Endothelial cell of umbilical vein (primary cell): ENCODE measurements at regions not wholly inside any gene's neighbourhood (a gene's known extent, or its start where the extent isn't known, plus 50 kb on each side); places are given as distances from the start of the nearest gene placed in this dataset.

Source experiments
- EZH2 ChIP-seq: IDR thresholded peaks from 2 replicates; pipeline ENCODE4 v1.6.1; 2012; ENCODE audit warnings: borderline replicate concordance, low read depth, mild to moderate bottlenecking, moderate library complexity, low read length, inconsistent platforms; ENCODE audit not compliant: severe bottlenecking
- FOS ChIP-seq: IDR thresholded peaks from 2 replicates; pipeline ENCODE4 v1.6.1; 2011; ENCODE audit warnings: mild to moderate bottlenecking, low read length, moderate library complexity, borderline replicate concordance; ENCODE audit not compliant: insufficient read depth
- GATA2 ChIP-seq: IDR thresholded peaks from 2 replicates; pipeline ENCODE4 v1.7.0; 2011; ENCODE audit warnings: low read depth, mild to moderate bottlenecking, moderate library complexity, mixed read lengths, low read length; ENCODE audit not compliant: insufficient read length, insufficient read depth
- JUN ChIP-seq: IDR thresholded peaks from 2 replicates; pipeline ENCODE4 v1.6.1; 2011; ENCODE audit warnings: borderline replicate concordance, low read depth; ENCODE audit not compliant: insufficient read length, insufficient read depth
- MYC ChIP-seq: IDR thresholded peaks from one replicate; pipeline ENCODE4 v1.6.1; 2011; ENCODE audit warnings: mild to moderate bottlenecking, low read depth, low read length
- POLR2A ChIP-seq: IDR thresholded peaks from 2 replicates; pipeline ENCODE4 v1.6.1; 2012; ENCODE audit warnings: low read depth, mild to moderate bottlenecking, control low read depth, low read length
- POLR2AphosphoS5 ChIP-seq: IDR thresholded peaks from 2 replicates; pipeline ENCODE4 v1.6.1; 2012; ENCODE audit warnings: low read depth, mild to moderate bottlenecking, control low read depth, low read length, moderate library complexity; ENCODE audit not compliant: insufficient read depth
- TF ChIP-seq, protein P1 (sequence below), 2 donors: IDR thresholded peaks; 1 replicate in 1 of 2; 2 replicates in 1 of 2; pipeline ENCODE4 v1.5.1; 2011; ENCODE audit warnings: low read length in 2 of 2, mild to moderate bottlenecking in 2 of 2, moderate library complexity in 2 of 2, control low read depth in 1 of 2, inconsistent platforms in 1 of 2, low read depth in 1 of 2; ENCODE audit not compliant: insufficient read depth in 1 of 2; ENCODE audit errors: extremely low read depth in 1 of 2
- TF ChIP-seq, protein P2 (sequence below): IDR thresholded peaks from 2 replicates; pipeline ENCODE4 v1.6.1; 2011; ENCODE audit not compliant: insufficient read depth, insufficient read length

DNA sequence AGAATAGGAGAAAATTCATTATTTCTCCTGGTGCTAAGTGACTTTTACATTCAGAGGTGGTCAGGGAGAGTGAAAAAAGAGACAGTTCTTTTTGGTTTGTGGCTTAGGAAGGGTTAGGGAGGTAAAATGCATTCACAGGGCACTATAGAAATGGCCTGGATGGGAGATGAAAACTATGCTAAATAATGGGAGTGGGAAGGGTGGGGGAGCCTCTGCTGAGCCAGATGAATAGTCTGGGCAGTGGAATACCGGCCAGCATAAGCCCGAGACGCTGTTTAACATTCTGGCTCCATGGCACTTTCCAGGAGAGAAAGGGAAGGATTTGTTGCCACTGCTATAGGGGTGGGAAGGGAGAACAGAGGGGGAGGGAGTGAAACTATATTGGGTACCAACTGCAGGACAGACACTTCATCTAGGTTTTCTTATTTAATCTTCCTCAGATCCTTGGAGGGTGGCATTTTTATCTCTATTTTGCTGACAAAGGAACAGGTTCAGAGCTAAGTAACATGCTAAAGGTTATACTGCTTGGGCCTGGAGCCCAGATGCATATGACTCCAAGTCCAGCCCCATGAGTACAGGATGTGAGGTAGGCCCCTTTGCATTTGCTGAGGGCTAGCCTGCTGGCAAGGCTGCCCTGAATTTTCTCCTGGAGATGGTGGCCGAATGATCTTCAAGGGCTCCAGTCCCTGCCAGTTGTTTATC, 372.4 kb downstream of the CCSER2 start:
- TF ChIP-seq GATA2 (no peak), POLR2AphosphoS5 (no peak), EZH2 (no peak), JUN (no peak), FOS (no peak), POLR2A (no peak), MYC (no peak)
- TF ChIP-seq, protein P1, sequence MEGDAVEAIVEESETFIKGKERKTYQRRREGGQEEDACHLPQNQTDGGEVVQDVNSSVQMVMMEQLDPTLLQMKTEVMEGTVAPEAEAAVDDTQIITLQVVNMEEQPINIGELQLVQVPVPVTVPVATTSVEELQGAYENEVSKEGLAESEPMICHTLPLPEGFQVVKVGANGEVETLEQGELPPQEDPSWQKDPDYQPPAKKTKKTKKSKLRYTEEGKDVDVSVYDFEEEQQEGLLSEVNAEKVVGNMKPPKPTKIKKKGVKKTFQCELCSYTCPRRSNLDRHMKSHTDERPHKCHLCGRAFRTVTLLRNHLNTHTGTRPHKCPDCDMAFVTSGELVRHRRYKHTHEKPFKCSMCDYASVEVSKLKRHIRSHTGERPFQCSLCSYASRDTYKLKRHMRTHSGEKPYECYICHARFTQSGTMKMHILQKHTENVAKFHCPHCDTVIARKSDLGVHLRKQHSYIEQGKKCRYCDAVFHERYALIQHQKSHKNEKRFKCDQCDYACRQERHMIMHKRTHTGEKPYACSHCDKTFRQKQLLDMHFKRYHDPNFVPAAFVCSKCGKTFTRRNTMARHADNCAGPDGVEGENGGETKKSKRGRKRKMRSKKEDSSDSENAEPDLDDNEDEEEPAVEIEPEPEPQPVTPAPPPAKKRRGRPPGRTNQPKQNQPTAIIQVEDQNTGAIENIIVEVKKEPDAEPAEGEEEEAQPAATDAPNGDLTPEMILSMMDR (IDR thresholded peaks at IDR 0.05; ENCODE audit: extremely low read depth in 1 of 2, insufficient read depth in 1 of 2, low read depth in 1 of 2, low read length in 2 of 2) = no peak
- TF ChIP-seq, protein P2, sequence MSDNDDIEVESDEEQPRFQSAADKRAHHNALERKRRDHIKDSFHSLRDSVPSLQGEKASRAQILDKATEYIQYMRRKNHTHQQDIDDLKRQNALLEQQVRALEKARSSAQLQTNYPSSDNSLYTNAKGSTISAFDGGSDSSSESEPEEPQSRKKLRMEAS = no peak
